Endothelial cell (in vitro differentiated cells): ENCODE measurements at regions not wholly inside any gene's neighbourhood (a gene's known extent, or its start where the extent isn't known, plus 50 kb on each side); places are given as distances from the start of the nearest gene placed in this dataset.

Experiments used
- DNase-seq: peaks from one replicate; pipeline ENCODE4 v3.0.0; 2021; ENCODE audit warnings: low spot score
- H3K27ac Mint-ChIP-seq: one replicate; pipeline ENCODE4 v1.8.0; 2021; ENCODE audit warnings: mixed read lengths, inconsistent platforms; ENCODE audit not compliant: unreplicated experiment
- H3K27me3 Mint-ChIP-seq: one replicate; pipeline ENCODE4 v1.8.0; 2021; ENCODE audit warnings: mild to moderate bottlenecking, moderate library complexity, mixed read lengths, inconsistent platforms; ENCODE audit not compliant: unreplicated experiment
- H3K36me3 Mint-ChIP-seq: one replicate; pipeline ENCODE4 v1.8.0; 2021; ENCODE audit warnings: mild to moderate bottlenecking, low read depth, mixed read lengths, inconsistent platforms; ENCODE audit not compliant: unreplicated experiment
- H3K4me1 Mint-ChIP-seq: one replicate; pipeline ENCODE4 v1.8.0; 2021; ENCODE audit warnings: mild to moderate bottlenecking, mixed read lengths, inconsistent platforms; ENCODE audit not compliant: unreplicated experiment
- H3K4me3 Mint-ChIP-seq: one replicate; pipeline ENCODE4 v1.8.0; 2021; ENCODE audit warnings: mild to moderate bottlenecking, mixed read lengths, inconsistent platforms; ENCODE audit not compliant: unreplicated experiment
- H3K9me3 Mint-ChIP-seq: one replicate; pipeline ENCODE4 v1.8.0; 2021; ENCODE audit warnings: mixed read lengths, inconsistent platforms; ENCODE audit not compliant: unreplicated experiment
- CTCF ChIP-seq: fragments of 200-600 bp; sonication (generic); IDR thresholded peaks from one replicate; pipeline ENCODE4 v1.5.0; 2021; ENCODE audit warnings: antibody characterized with exemption; ENCODE audit not compliant: unreplicated experiment

GRCh38 chr18:46388286-46388685 lies 268.7 kb downstream of the LOXHD1 start:
- DNase-seq: no peak
- Mint-ChIP-seq H3K27ac (no peak overlapping the region), H3K9me3 (no peaks in the 10 kb centered on the region), H3K36me3 (no peaks in the 10 kb centered on the region), H3K27me3 (peaks cover 1% of the 10 kb centered on the region), H3K4me3 (no peak overlapping the region), H3K4me1 (peaks cover 16% of the 10 kb centered on the region)
- TF ChIP-seq CTCF: no peak

GRCh38 chr18:46392576-46392975 lies 264.4 kb downstream of the LOXHD1 start:
- no peak for DNase-seq
- Mint-ChIP-seq H3K27ac (no peak overlapping the region), H3K4me1 (peaks cover 33% of the 10 kb centered on the region), H3K4me3 (no peak overlapping the region), H3K36me3 (peaks cover 5% of the 10 kb centered on the region), H3K27me3 (peaks cover 8% of the 10 kb centered on the region), H3K9me3 (no peaks in the 10 kb centered on the region)
- TF ChIP-seq CTCF: no peak

GRCh38 chr18:46393230-46393629 lies 263.8 kb downstream of the LOXHD1 start:
- Mint-ChIP-seq H3K36me3 (peaks cover 5% of the 10 kb centered on the region), H3K4me3 (no peak overlapping the region), H3K27ac (no peak overlapping the region), H3K9me3 (no peaks in the 10 kb centered on the region), H3K4me1 (peaks cover 39% of the 10 kb centered on the region), H3K27me3 (peaks cover 12% of the 10 kb centered on the region)
- peak; percentile 64 for DNase-seq
- no peak for TF ChIP-seq CTCF

GRCh38 chr18:46393961-46394360 lies 263.1 kb downstream of the LOXHD1 start:
- H3K36me3 Mint-ChIP-seq: peaks cover 5% of the 10 kb centered on the region
- peaks cover 14% of the 10 kb centered on the region for H3K27me3 Mint-ChIP-seq
- no peak for DNase-seq
- no peaks in the 10 kb centered on the region for H3K9me3 Mint-ChIP-seq
- H3K27ac Mint-ChIP-seq: peak overlapping the region; percentile 72
- peaks cover 41% of the 10 kb centered on the region for H3K4me1 Mint-ChIP-seq
- no peak for TF ChIP-seq CTCF
- no peak overlapping the region for H3K4me3 Mint-ChIP-seq

- no peak overlapping the region for H3K27ac Mint-ChIP-seq
- H3K36me3 Mint-ChIP-seq: peaks cover 5% of the 10 kb centered on the region
- peaks cover 14% of the 10 kb centered on the region for H3K27me3 Mint-ChIP-seq
- H3K4me3 Mint-ChIP-seq: no peak overlapping the region
- TF ChIP-seq CTCF: no peak
- H3K4me1 Mint-ChIP-seq: peaks cover 41% of the 10 kb centered on the region
- no peak for DNase-seq
- no peaks in the 10 kb centered on the region for H3K9me3 Mint-ChIP-seq
Measured at GRCh38 chr18:46395795-46396194, 261.2 kb downstream of the LOXHD1 start.
